Smooth muscle cell (in vitro differentiated cells): ENCODE measurements at regions not wholly inside any gene's neighbourhood (a gene's known extent, or its start where the extent isn't known, plus 50 kb on each side); places are given as distances from the start of the nearest gene placed in this dataset.

Experiments
- DNase-seq: peaks from one replicate; lab custom pipeline; 2025; ENCODE audit not compliant: unreplicated experiment; lab: John Stamatoyannopoulos, UW
- H2AFZ ChIP-seq: fragments of 200-600 bp; sonication (generic); 2 replicates; pipeline ENCODE4 v1.6.0; 2016; ENCODE audit warnings: antibody characterized with exemption, low read depth, mild to moderate bottlenecking
- H3F3A ChIP-seq: fragments of 200-600 bp; sonication (generic); 2 replicates; pipeline ENCODE4 v1.6.0; 2017; ENCODE audit warnings: antibody characterized with exemption, low read depth
- H3K27ac ChIP-seq: fragments of 200-600 bp; sonication (generic); 2 replicates; pipeline ENCODE4 v1.5.1; 2016; ENCODE audit warnings: low read depth, mild to moderate bottlenecking
- H3K27me3 ChIP-seq: fragments of 200-600 bp; sonication (generic); 2 replicates; pipeline ENCODE4 v1.6.1; 2016; ENCODE audit warnings: low read depth, mild to moderate bottlenecking
- H3K36me3 ChIP-seq: fragments of 200-600 bp; sonication (generic); 2 replicates; pipeline ENCODE4 v1.5.1; 2016; ENCODE audit warnings: low read depth
- H3K4me1 ChIP-seq: fragments of 200-600 bp; sonication (generic); 2 replicates; pipeline ENCODE4 v1.5.1; 2016; ENCODE audit warnings: low read depth
- H3K4me2 ChIP-seq: fragments of 200-600 bp; sonication (generic); 2 replicates; pipeline ENCODE4 v1.6.0; 2016; ENCODE audit warnings: mild to moderate bottlenecking
- H3K4me3 ChIP-seq: fragments of 200-600 bp; sonication (generic); 2 replicates; pipeline ENCODE4 v1.5.1; 2016; ENCODE audit warnings: mild to moderate bottlenecking
- H3K79me2 ChIP-seq: fragments of 200-600 bp; sonication (generic); 2 replicates; pipeline ENCODE4 v1.6.0; 2016; ENCODE audit warnings: low read depth, mild to moderate bottlenecking
- H3K9ac ChIP-seq: fragments of 200-600 bp; sonication (generic); 2 replicates; pipeline ENCODE4 v1.6.0; 2016; ENCODE audit warnings: low read depth
- H3K9me3 ChIP-seq: fragments of 200-600 bp; sonication (generic); replicated peaks from 2 replicates; pipeline ENCODE4 v1.5.1; 2016; ENCODE audit warnings: low read depth
- H4K20me1 ChIP-seq: fragments of 200-600 bp; sonication (generic); 2 replicates; pipeline ENCODE4 v1.6.0; 2016; ENCODE audit warnings: low read depth
- CTCF ChIP-seq: fragments of 200-600 bp; sonication (generic); IDR thresholded peaks from 2 replicates; pipeline ENCODE4 v1.5.1; 2017; ENCODE audit warnings: borderline replicate concordance, mild to moderate bottlenecking, antibody characterized with exemption; ENCODE audit not compliant: insufficient read depth, poor library complexity, severe bottlenecking
- WGBS: methylation state at CpG from one replicate; pipeline ENCODE4 v1.1.7; 2016; ENCODE audit warnings: low lambda C conversion rate; 5-methylcytosine and 5-hydroxymethylcytosine counted together

GRCh38 chr18:31213641-31214040 is 51.0 kb upstream of the DSC1 start:
- no peak overlapping the region for H3K27ac ChIP-seq
- no peaks in the 10 kb centered on the region for H3F3A ChIP-seq
- H3K9me3 ChIP-seq = peaks cover 4% of the 10 kb centered on the region
- H3K4me1 ChIP-seq = peaks cover 9% of the 10 kb centered on the region
- DNase-seq = no peak
- H3K9ac ChIP-seq = no peak overlapping the region
- H4K20me1 ChIP-seq = no peaks in the 10 kb centered on the region
- H3K4me3 ChIP-seq = no peak overlapping the region
- no peak overlapping the region for H3K4me2 ChIP-seq
- no peaks in the 10 kb centered on the region for H3K27me3 ChIP-seq
- no peak for TF ChIP-seq CTCF
- H2AFZ ChIP-seq = no peak overlapping the region
- no peaks in the 10 kb centered on the region for H3K79me2 ChIP-seq
- no peaks in the 10 kb centered on the region for H3K36me3 ChIP-seq

- H3K27me3 ChIP-seq = no peaks in the 10 kb centered on the region
- peaks cover 2% of the 10 kb centered on the region for H3K4me1 ChIP-seq
- H3K9ac ChIP-seq = no peak overlapping the region
- H2AFZ ChIP-seq = no peak overlapping the region
- no peak overlapping the region for H3K27ac ChIP-seq
- no peaks in the 10 kb centered on the region for H4K20me1 ChIP-seq
- WGBS = 85% methylated on average over 10 of the region's 12 CpGs
- no peaks in the 10 kb centered on the region for H3F3A ChIP-seq
- no peaks in the 10 kb centered on the region for H3K79me2 ChIP-seq
- no peak for TF ChIP-seq CTCF
- H3K4me2 ChIP-seq = no peak overlapping the region
- H3K4me3 ChIP-seq = no peak overlapping the region
- DNase-seq = no peak
- H3K36me3 ChIP-seq = no peaks in the 10 kb centered on the region
- H3K9me3 ChIP-seq = peaks cover 6% of the 10 kb centered on the region
Observed at GRCh38 chr18:31217038-31217849, 54.6 kb upstream of the DSC1 start.

DNA sequence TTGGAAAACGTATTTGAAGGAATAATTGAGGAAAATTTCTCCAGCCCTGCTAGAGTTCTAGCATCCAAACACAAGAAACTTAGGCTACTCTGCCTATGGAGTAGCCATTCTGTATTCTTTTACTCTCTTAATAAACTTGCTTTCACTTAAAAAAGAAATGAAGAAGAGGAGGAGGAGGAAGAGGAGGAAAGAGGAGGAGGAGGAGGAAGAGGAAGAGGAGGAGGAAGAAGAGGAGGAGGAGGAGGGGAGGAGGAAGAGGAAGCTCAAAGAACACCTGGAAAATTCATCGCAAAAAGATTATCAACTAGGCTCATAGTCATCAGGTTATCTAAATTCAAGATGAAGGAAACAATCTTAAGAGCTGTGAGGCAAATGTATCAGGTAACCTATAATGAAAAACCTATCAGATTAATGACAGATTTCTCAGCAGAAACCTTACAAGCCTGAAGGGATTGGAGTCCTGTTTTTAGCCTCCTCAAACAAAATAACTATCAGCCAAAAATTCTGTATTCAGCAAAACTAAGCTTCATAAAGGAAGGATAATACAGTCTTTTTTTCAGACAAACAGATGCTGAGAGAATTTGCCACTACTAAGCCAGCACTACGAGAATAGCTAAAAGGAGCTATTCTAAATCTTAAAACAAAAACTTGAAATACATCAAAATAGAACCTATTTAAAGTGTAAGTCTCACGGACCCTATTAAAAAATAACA is 56.2 kb upstream of the DSC1 start:
- no peak overlapping the region for H3K4me2 ChIP-seq
- H3K27me3 ChIP-seq = no peaks in the 10 kb centered on the region
- H3K9ac ChIP-seq = no peak overlapping the region
- no peaks in the 10 kb centered on the region for H3K79me2 ChIP-seq
- no peak for TF ChIP-seq CTCF
- no peak overlapping the region for H3K4me3 ChIP-seq
- H3K4me1 ChIP-seq = peaks cover 2% of the 10 kb centered on the region
- no peaks in the 10 kb centered on the region for H3F3A ChIP-seq
- 95% methylated on average over 4 of the region's 4 CpGs for WGBS
- H2AFZ ChIP-seq = no peak overlapping the region
- no peak overlapping the region for H3K27ac ChIP-seq
- H3K9me3 ChIP-seq = peaks cover 6% of the 10 kb centered on the region
- no peak for DNase-seq
- H3K36me3 ChIP-seq = no peaks in the 10 kb centered on the region
- no peaks in the 10 kb centered on the region for H4K20me1 ChIP-seq
